Spleen (tissue), 7 donors: ENCODE measurements at regions not wholly inside any gene's neighbourhood (a gene's known extent, or its start where the extent isn't known, plus 50 kb on each side); places are given as distances from the start of the nearest gene placed in this dataset.

ENCODE experiments used
- CTCF ChIP-seq, 11 experiments: fragments of 200-600 bp in 7 of 11; fragments of 450-650 bp in 4 of 11; sonication (generic) in 4 of 11; IDR thresholded peaks in 8 of 11; conservative IDR thresholded peaks in 3 of 11; 1 replicate in 7 of 11; 2 replicates in 4 of 11; pipeline versions ENCODE4 v1.4.0 to v1.8.0; 2016 to 2021; ENCODE audit warnings: antibody characterized with exemption in 11 of 11, inconsistent platforms in 4 of 11, mild to moderate bottlenecking in 1 of 11
- POLR2A ChIP-seq, 3 donors: fragments of 450-650 bp; IDR thresholded peaks; one replicate each; pipeline ENCODE4 v1.5.1; 2017; ENCODE audit warnings: antibody characterized with exemption in 3 of 3, mild to moderate bottlenecking in 1 of 3
- POLR2AphosphoS5 ChIP-seq, 3 donors: sonication (generic); formaldehyde crosslinking; IDR thresholded peaks; one replicate each; pipeline ENCODE4 v1.5.1; 2017; ENCODE audit warnings: antibody characterized with exemption in 3 of 3
- donor health status: DM: no; HTN: no; CAD: no; lungs with moderate emphysema.
- donor health status: DM: no; HTN: no; CAD: no.
- donor health status: DM: no; HTN: no; CAD: no.

- TF ChIP-seq CTCF (IDR thresholded peaks at IDR 0.05 in 8 of 11, conservative IDR thresholded peaks at IDR 0.05 in 3 of 11) (no peak), POLR2A (IDR thresholded peaks at IDR 0.05) (no peak), POLR2AphosphoS5 (IDR thresholded peaks at IDR 0.05) (no peak)
Observed at GRCh38 chrX:138858951-138859350, 147.4 kb upstream of the FGF13 start.
